H9 (cell line): ENCODE measurements at regions not wholly inside any gene's neighbourhood (a gene's known extent, or its start where the extent isn't known, plus 50 kb on each side); places are given as distances from the start of the nearest gene placed in this dataset.

Source experiments
- DNase-seq: peaks from one replicate; pipeline ENCODE4 v3.0.0-alpha.2; 2017
- H2AFZ ChIP-seq: one replicate; pipeline ENCODE4 v1.6.1; 2013; ENCODE audit warnings: mild to moderate bottlenecking, low read length, control low read depth, moderate library complexity
- H2AK5ac ChIP-seq: 2 replicates; pipeline ENCODE4 v1.6.1; 2013; ENCODE audit warnings: low read length, control low read depth, mixed read lengths; ENCODE audit not compliant: insufficient read length
- H2BK120ac ChIP-seq: one replicate; pipeline ENCODE4 v1.6.1; 2013; ENCODE audit warnings: low read depth, mild to moderate bottlenecking, low read length, control low read depth, inconsistent platforms; ENCODE audit not compliant: poor library complexity, severe bottlenecking
- H2BK12ac ChIP-seq: 2 replicates; pipeline ENCODE4 v1.6.1; 2013; ENCODE audit warnings: low read length, control low read depth, mixed read lengths, low read depth; ENCODE audit not compliant: insufficient read length
- H2BK15ac ChIP-seq: 2 replicates; pipeline ENCODE4 v1.6.1; 2013; ENCODE audit warnings: low read depth, low read length, control low read depth
- H2BK20ac ChIP-seq: one replicate; pipeline ENCODE4 v1.6.1; 2013; ENCODE audit warnings: low read depth, mild to moderate bottlenecking, low read length, control low read depth, inconsistent platforms; ENCODE audit not compliant: poor library complexity, severe bottlenecking
- H2BK5ac ChIP-seq: 2 replicates; pipeline ENCODE4 v1.6.1; 2013; ENCODE audit warnings: low read length, control low read depth, mixed read lengths; ENCODE audit not compliant: insufficient read length
- H3K14ac ChIP-seq: 2 replicates; pipeline ENCODE4 v1.6.1; 2013; ENCODE audit warnings: low read length, control low read depth; ENCODE audit not compliant: insufficient read depth
- H3K18ac ChIP-seq: 2 replicates; pipeline ENCODE4 v1.6.1; 2013; ENCODE audit warnings: low read depth, mild to moderate bottlenecking, mixed read lengths, low read length, control low read depth; ENCODE audit not compliant: insufficient read length
- H3K23ac ChIP-seq: 2 replicates; pipeline ENCODE4 v1.6.1; 2013; ENCODE audit warnings: low read length, control low read depth, mixed read lengths, low read depth; ENCODE audit not compliant: insufficient read length
- H3K23me2 ChIP-seq: 2 replicates; pipeline ENCODE4 v1.6.1; 2013; ENCODE audit warnings: low read depth, mild to moderate bottlenecking, mixed read lengths, low read length, control low read depth; ENCODE audit not compliant: insufficient read length, poor library complexity, severe bottlenecking
- H3K27ac ChIP-seq: 2 replicates; pipeline ENCODE4 v1.5.1; 2013; ENCODE audit warnings: low read length, control low read depth, mixed read lengths, low read depth; ENCODE audit not compliant: insufficient read length
- H3K27me3 ChIP-seq: 2 replicates; pipeline ENCODE4 v1.6.1; 2013; ENCODE audit warnings: low read length, control low read depth, inconsistent platforms; ENCODE audit not compliant: insufficient read depth
- H3K4ac ChIP-seq: 2 replicates; pipeline ENCODE4 v1.6.1; 2013; ENCODE audit warnings: low read depth, mild to moderate bottlenecking, control low read depth, inconsistent platforms, low read length, moderate library complexity
- H3K4me1 ChIP-seq: 2 replicates; pipeline ENCODE4 v1.6.1; 2013; ENCODE audit warnings: low read length, control low read depth, inconsistent platforms; ENCODE audit not compliant: insufficient read depth
- H3K4me2 ChIP-seq: 2 replicates; pipeline ENCODE4 v1.6.1; 2013; ENCODE audit warnings: low read length, control low read depth, mixed read lengths; ENCODE audit not compliant: insufficient read length, insufficient read depth
- H3K56ac ChIP-seq: 2 replicates; pipeline ENCODE4 v1.6.1; 2013; ENCODE audit warnings: low read depth, mild to moderate bottlenecking, mixed read lengths, low read length, control low read depth; ENCODE audit not compliant: insufficient read length
- H3K79me1 ChIP-seq: 2 replicates; pipeline ENCODE4 v1.6.1; 2013; ENCODE audit warnings: low read depth, mild to moderate bottlenecking, moderate library complexity, low read length, control low read depth, inconsistent platforms; ENCODE audit not compliant: insufficient read depth, poor library complexity, severe bottlenecking
- H3K79me2 ChIP-seq: 2 replicates; pipeline ENCODE4 v1.6.1; 2013; ENCODE audit warnings: low read length, control low read depth, inconsistent platforms; ENCODE audit not compliant: insufficient read depth
- H3K9ac ChIP-seq: 2 replicates; pipeline ENCODE4 v1.6.1; 2013; ENCODE audit warnings: low read length, control low read depth, mixed read lengths; ENCODE audit not compliant: insufficient read length; ENCODE audit errors: extremely low read depth
- H3K9me3 ChIP-seq: one replicate; pipeline ENCODE4 v1.6.1; 2013; ENCODE audit warnings: low read depth, low read length, inconsistent platforms; ENCODE audit not compliant: control insufficient read depth
- H3T11ph ChIP-seq: one replicate; pipeline ENCODE4 v1.6.1; 2013; ENCODE audit warnings: mild to moderate bottlenecking, low read length, control low read depth, inconsistent platforms
- H4K20me1 ChIP-seq: one replicate; pipeline ENCODE4 v1.6.1; 2013; ENCODE audit not compliant: control insufficient read depth, insufficient read length, insufficient read depth
- H4K5ac ChIP-seq: 2 replicates; pipeline ENCODE4 v1.6.1; 2013; ENCODE audit warnings: low read depth, mild to moderate bottlenecking, mixed read lengths, low read length, control low read depth; ENCODE audit not compliant: insufficient read length
- H4K8ac ChIP-seq: replicated peaks from 2 replicates; pipeline ENCODE4 v1.6.1; 2013; ENCODE audit warnings: low read length, control low read depth, mixed read lengths, low read depth; ENCODE audit not compliant: insufficient read length
- H4K91ac ChIP-seq: 2 replicates; pipeline ENCODE4 v1.6.1; 2013; ENCODE audit warnings: low read depth, mild to moderate bottlenecking, moderate library complexity, mixed read lengths, low read length, control low read depth; ENCODE audit not compliant: insufficient read length
- H3K27ac Mint-ChIP-seq, 3 experiments: 2 replicates in 2 of 3; 3 replicates in 1 of 3; pipeline ENCODE4 v1.8.0; 2020 to 2021; ENCODE audit warnings: mixed read lengths in 3 of 3, mild to moderate bottlenecking in 1 of 3, moderate library complexity in 1 of 3
- H3K27me3 Mint-ChIP-seq: 2 replicates; pipeline ENCODE4 v1.8.0; 2021; ENCODE audit warnings: low read depth, mild to moderate bottlenecking, moderate library complexity, mixed read lengths
- H3K36me3 Mint-ChIP-seq, 3 experiments: 2 replicates in 2 of 3; 3 replicates in 1 of 3; pipeline ENCODE4 v1.8.0; 2020 to 2021; ENCODE audit warnings: low read depth in 3 of 3, mixed read lengths in 3 of 3; ENCODE audit not compliant: insufficient read depth in 1 of 3
- H3K4me1 Mint-ChIP-seq, 2 experiments: 2 replicates each; pipeline ENCODE4 v1.8.0; 2020; ENCODE audit warnings: mixed read lengths in 2 of 2
- H3K4me3 Mint-ChIP-seq, 2 experiments: 2 replicates in 1 of 2; 3 replicates in 1 of 2; pipeline ENCODE4 v1.8.0; 2020 to 2021; ENCODE audit warnings: mild to moderate bottlenecking in 2 of 2, mixed read lengths in 2 of 2, moderate library complexity in 1 of 2
- H3K9me3 Mint-ChIP-seq, 2 experiments: 2 replicates in 1 of 2; 3 replicates in 1 of 2; pipeline ENCODE4 v1.8.0; 2020; ENCODE audit warnings: mild to moderate bottlenecking in 2 of 2, mixed read lengths in 2 of 2, moderate library complexity in 1 of 2
- CTCF ChIP-seq: fragments of 200-600 bp; sonication (generic); conservative IDR thresholded peaks from 3 replicates; pipeline ENCODE4 v1.8.0; 2021; ENCODE audit warnings: antibody characterized with exemption, mild to moderate bottlenecking
- WGBS: extraction: QIAGEN DNeasy Blood & Tissue Kit; methylation state at CpG from one replicate; pipeline ENCODE4 v1.1.7; 2013; ENCODE audit warnings: missing lambda C conversion rate, low lambda C conversion rate, mixed read lengths; ENCODE audit not compliant: insufficient read length; ENCODE audit errors: extremely low coverage; 5-methylcytosine and 5-hydroxymethylcytosine counted together

GRCh38 chr20:11162026-11162775 is 488.4 kb upstream of the JAG1 start:
- no peak overlapping the region for H2BK120ac ChIP-seq
- no peak overlapping the region for H3K27ac ChIP-seq
- Mint-ChIP-seq H3K9me3 (no peaks in the 10 kb centered on the region), H3K36me3 (no peaks in the 10 kb centered on the region), H3K4me3 (no peak overlapping the region), H3K27me3 (no peaks in the 10 kb centered on the region), H3K4me1 (no peaks in the 10 kb centered on the region), H3K27ac (no peak overlapping the region)
- no peaks in the 10 kb centered on the region for H4K20me1 ChIP-seq
- no peak overlapping the region for H3K4me2 ChIP-seq
- H3K56ac ChIP-seq = no peak overlapping the region
- WGBS = no CpG with 5 or more reads among the region's 4 CpGs
- DNase-seq = no peak
- no peaks in the 10 kb centered on the region for H3K9me3 ChIP-seq
- no peaks in the 10 kb centered on the region for H3K79me2 ChIP-seq
- H3K23ac ChIP-seq = no peak overlapping the region
- no peak overlapping the region for H3T11ph ChIP-seq
- H3K23me2 ChIP-seq = no peaks in the 10 kb centered on the region
- no peak overlapping the region for H3K9ac ChIP-seq
- H4K8ac ChIP-seq = no peak overlapping the region
- H3K14ac ChIP-seq = no peak overlapping the region
- no peak overlapping the region for H4K91ac ChIP-seq
- H2BK12ac ChIP-seq = no peak overlapping the region
- no peak overlapping the region for H3K4ac ChIP-seq
- no peak overlapping the region for H2AFZ ChIP-seq
- no peaks in the 10 kb centered on the region for H3K27me3 ChIP-seq
- no peak overlapping the region for H2BK5ac ChIP-seq
- H2BK20ac ChIP-seq = no peak overlapping the region
- H3K4me1 ChIP-seq = no peaks in the 10 kb centered on the region
- no peak overlapping the region for H3K18ac ChIP-seq
- H2BK15ac ChIP-seq = no peak overlapping the region
- TF ChIP-seq CTCF = no peak
- no peak overlapping the region for H2AK5ac ChIP-seq
- H3K79me1 ChIP-seq = no peaks in the 10 kb centered on the region
- H4K5ac ChIP-seq = no peak overlapping the region
